ENCODE measurements at regions not wholly inside any gene's neighbourhood (a gene's known extent, or its start where the extent isn't known, plus 50 kb on each side); places are given as distances from the start of the nearest gene placed in this dataset.

GRCh38 chr7:35379481-35379880 is 125.6 kb upstream of the TBX20 start (continued):
- TF ChIP-seq THAP12 (CRISPR knock-in tag; IDR thresholded peaks at IDR 0.05) (no peak), ZNF217 (CRISPR knock-in tag; IDR thresholded peaks at IDR 0.05) (no peak), ZNF311 (CRISPR knock-in tag; IDR thresholded peaks at IDR 0.05) (no peak), ZNF239 (CRISPR knock-in tag; IDR thresholded peaks at IDR 0.05) (no peak)

- no peaks in the 10 kb centered on the region for H3K9me3 ChIP-seq (replicated peaks; ENCODE audit: control insufficient read depth, insufficient read depth, low read depth, low read length)
- H3K9ac ChIP-seq (ENCODE audit: insufficient read depth in 1 of 2, low read depth in 2 of 2, low read length in 2 of 2), result no peak overlapping the region
- no peak for ATAC-seq
- no peak for DNase-seq (ENCODE audit: extremely low read depth in 1 of 4, low spot score in 3 of 4)
- H3K27me3 ChIP-seq (ENCODE audit: control insufficient read depth in 2 of 2, insufficient read depth in 2 of 2, low read length in 2 of 2), result peaks cover 2 to 9% of the 10 kb centered on the region in 2 experiments; a peak in 2 of 5 replicates
- no peaks in the 10 kb centered on the region for H4K20me1 ChIP-seq (replicated peaks; ENCODE audit: control insufficient read depth, insufficient read depth, low read length)
- intact Hi-C loops (cut with micrococcal nuclease), result no loop called here
- H2AFZ ChIP-seq (ENCODE audit: low read depth, low read length), result no peak overlapping the region
- no TSS peak for BruUV-seq (replicated peaks)
- H3K4me1 ChIP-seq (replicated peaks in 1 of 2; ENCODE audit: control insufficient read depth in 2 of 2, insufficient read depth in 2 of 2, low read length in 2 of 2), result no peaks in the 10 kb centered on the region
- no peak overlapping the region for H3K27ac ChIP-seq (ENCODE audit: extremely low read depth, low read depth, low read length)
- POLR2A ChIA-PET, result no interaction called here
- H3K36me3 ChIP-seq (ENCODE audit: control insufficient read depth, insufficient read depth, low read length), result no peaks in the 10 kb centered on the region
- TF ChIP-seq BCLAF1 (IDR thresholded peaks at IDR 0.05; ENCODE audit: borderline replicate concordance in 1 of 2, control insufficient read depth in 1 of 2, low read depth in 2 of 2, low read length in 1 of 2) (no peak), DNMT1 (IDR thresholded peaks at IDR 0.05) (no peak), ZNF174 (CRISPR knock-in tag; IDR thresholded peaks at IDR 0.05) (no peak), HNRNPL (IDR thresholded peaks at IDR 0.05; ENCODE audit: low read depth, low read length) (no peak), CTCF (IDR thresholded peaks at IDR 0.05 in 2 of 3, conservative IDR thresholded peaks at IDR 0.05 in 1 of 3; ENCODE audit: insufficient read depth in 2 of 3, low read depth in 1 of 3, low read length in 3 of 3) (no peak), ZNF282 (CRISPR knock-in tag; IDR thresholded peaks at IDR 0.05) (no peak), JUND (IDR thresholded peaks at IDR 0.05; ENCODE audit: borderline replicate concordance, low read depth, low read length) (no peak), JUND (tag; IDR thresholded peaks at IDR 0.05; ENCODE audit: borderline replicate concordance, low read depth, low read length) (no peak), TRIM24 (IDR thresholded peaks at IDR 0.05) (no peak), MAFK (IDR thresholded peaks at IDR 0.05; ENCODE audit: low read length) (no peak), TAF7 (tag; IDR thresholded peaks at IDR 0.05) (no peak), CREB1 (IDR thresholded peaks at IDR 0.05) (no peak), CREB1 (CRISPR knock-in tag; IDR thresholded peaks at IDR 0.05) (no peak)
- H3K9me1 ChIP-seq (ENCODE audit: control insufficient read depth, insufficient read depth, low read length), result no peaks in the 10 kb centered on the region
- CTCF ChIA-PET (ENCODE audit: low intra/inter-chr PET ratio), result no interaction called here
- H3K4me2 ChIP-seq (ENCODE audit: insufficient read depth, low read length), result no peak overlapping the region
- no peaks in the 10 kb centered on the region for H3K79me2 ChIP-seq (ENCODE audit: control insufficient read depth, insufficient read depth, low read length)
- H3K4me3 ChIP-seq, result no peak overlapping the region
- 2% methylated on average over 5 of the region's 5 CpGs for WGBS (ENCODE audit: insufficient coverage, low coverage, missing lambda C conversion rate)
- in situ Hi-C loops (cut with MboI), result no loop called here
- no peak for FAIRE-seq
Measured at GRCh38 chr7:35375516-35375915, 121.6 kb upstream of the TBX20 start.
